Fibroblast of mammary gland (primary cell): ENCODE measurements at regions not wholly inside any gene's neighbourhood (a gene's known extent, or its start where the extent isn't known, plus 50 kb on each side); places are given as distances from the start of the nearest gene placed in this dataset.

Experiments
- DNase-seq: peaks from one replicate; pipeline ENCODE4 v3.0.0-alpha.2; 2010; ENCODE audit warnings: low read depth
- H3K4me3 ChIP-seq: 2 replicates; pipeline ENCODE4 v1.5.1; 2011; ENCODE audit warnings: low read depth, mild to moderate bottlenecking, low read length, moderate library complexity; ENCODE audit not compliant: control insufficient read depth
- TF ChIP-seq, protein P1 (sequence below): conservative IDR thresholded peaks from 2 replicates; pipeline ENCODE4 v1.5.1; 2011; ENCODE audit warnings: low read depth, low read length, inconsistent platforms; ENCODE audit not compliant: control insufficient read depth, insufficient read depth

DNA sequence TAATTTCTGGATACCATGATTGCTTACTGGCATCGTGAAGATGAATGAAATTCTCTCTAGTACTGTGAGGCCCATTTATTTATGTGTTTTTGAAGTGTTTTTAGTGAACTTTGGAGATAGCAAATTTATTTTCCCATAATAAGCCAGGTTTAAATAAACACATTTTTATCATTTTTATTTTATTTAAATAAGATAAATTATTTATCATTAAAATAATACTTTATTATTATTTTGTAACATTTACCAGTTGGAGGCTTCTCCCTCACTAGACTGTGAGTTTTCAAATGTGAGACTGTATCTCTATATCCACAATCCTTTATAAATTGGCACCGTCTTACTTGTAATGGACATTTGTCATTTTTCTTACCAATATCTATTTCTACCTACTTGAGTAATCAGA, 351.7 kb downstream of the METTL15 start:
- no peak for DNase-seq
- no peak overlapping the region for H3K4me3 ChIP-seq
- TF ChIP-seq, protein P1, sequence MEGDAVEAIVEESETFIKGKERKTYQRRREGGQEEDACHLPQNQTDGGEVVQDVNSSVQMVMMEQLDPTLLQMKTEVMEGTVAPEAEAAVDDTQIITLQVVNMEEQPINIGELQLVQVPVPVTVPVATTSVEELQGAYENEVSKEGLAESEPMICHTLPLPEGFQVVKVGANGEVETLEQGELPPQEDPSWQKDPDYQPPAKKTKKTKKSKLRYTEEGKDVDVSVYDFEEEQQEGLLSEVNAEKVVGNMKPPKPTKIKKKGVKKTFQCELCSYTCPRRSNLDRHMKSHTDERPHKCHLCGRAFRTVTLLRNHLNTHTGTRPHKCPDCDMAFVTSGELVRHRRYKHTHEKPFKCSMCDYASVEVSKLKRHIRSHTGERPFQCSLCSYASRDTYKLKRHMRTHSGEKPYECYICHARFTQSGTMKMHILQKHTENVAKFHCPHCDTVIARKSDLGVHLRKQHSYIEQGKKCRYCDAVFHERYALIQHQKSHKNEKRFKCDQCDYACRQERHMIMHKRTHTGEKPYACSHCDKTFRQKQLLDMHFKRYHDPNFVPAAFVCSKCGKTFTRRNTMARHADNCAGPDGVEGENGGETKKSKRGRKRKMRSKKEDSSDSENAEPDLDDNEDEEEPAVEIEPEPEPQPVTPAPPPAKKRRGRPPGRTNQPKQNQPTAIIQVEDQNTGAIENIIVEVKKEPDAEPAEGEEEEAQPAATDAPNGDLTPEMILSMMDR, result no peak

DNA sequence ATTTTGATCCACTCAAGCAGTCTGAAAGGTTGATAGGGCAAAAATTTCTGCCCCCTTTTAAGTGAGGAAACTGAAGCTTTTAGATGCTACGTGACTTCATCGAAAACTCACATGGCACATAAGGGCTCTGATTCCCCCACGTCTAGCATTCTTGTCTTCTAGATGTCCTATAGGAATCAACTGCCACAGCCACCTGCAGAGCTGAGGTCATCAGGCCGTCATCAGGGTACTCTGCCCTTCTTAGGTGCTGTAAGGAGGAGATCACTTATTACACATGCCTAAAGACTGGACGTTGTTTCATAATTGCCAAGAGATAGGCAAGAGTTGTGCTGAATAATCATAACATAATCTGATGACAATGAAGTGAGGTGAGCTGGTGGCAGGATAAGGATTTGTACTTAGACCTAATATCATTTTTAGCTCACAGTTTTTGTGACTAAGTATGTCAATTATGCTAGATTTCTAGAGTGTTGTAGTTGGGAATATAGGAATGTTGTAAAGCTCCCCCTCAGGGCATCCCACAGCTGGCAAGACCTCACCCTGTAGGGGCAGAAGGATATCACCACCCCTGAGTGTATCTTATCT, 349.4 kb downstream of the METTL15 start:
- TF ChIP-seq, protein P1, result no peak

DNA sequence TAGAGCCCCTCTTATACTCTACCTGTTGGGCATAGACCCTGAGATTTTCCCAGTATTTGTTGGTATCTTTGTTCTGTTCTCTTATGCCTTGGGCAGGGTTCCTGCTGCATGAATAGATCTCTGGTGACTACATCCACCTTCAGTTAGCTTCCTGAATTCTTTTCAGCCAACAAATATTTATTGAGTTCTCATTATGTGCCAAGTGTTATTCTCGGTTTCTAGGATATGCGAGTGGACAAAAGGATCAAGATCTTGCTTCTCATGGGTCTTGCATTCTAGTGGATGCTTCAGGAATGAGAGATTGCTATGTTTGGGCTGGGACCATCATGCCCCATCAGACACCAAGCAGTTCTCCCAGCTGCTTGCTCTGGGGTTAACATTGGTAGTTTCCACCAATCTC, 340.0 kb downstream of the METTL15 start:
- no peak for DNase-seq
- TF ChIP-seq, protein P1, result no peak
- no peak overlapping the region for H3K4me3 ChIP-seq

More for the DNA sequence above, 349.4 kb downstream of the METTL15 start:
- H3K4me3 ChIP-seq, result no peak overlapping the region
- no peak for DNase-seq

DNA sequence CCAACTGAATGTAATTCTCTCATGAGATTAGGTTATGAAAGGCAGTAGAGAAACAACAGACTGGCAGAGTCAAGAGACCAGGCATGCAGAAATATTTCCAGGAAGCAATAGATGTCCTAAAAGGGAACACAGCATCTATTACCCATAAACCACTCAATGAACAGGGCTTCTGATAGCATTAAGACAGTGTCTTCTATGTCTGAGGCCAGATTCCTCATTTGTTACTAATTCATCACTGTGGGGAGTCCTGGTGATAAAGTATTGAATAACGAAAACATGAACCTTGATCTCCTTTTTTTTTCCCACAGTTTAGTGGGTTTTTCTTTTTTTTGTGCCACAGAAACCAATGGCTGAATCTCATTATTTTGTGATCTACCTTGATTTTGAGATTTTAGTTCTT, 339.0 kb downstream of the METTL15 start:
- DNase-seq, result peak; percentile 35
- TF ChIP-seq, protein P1, result no peak
- H3K4me3 ChIP-seq, result no peak overlapping the region

DNA sequence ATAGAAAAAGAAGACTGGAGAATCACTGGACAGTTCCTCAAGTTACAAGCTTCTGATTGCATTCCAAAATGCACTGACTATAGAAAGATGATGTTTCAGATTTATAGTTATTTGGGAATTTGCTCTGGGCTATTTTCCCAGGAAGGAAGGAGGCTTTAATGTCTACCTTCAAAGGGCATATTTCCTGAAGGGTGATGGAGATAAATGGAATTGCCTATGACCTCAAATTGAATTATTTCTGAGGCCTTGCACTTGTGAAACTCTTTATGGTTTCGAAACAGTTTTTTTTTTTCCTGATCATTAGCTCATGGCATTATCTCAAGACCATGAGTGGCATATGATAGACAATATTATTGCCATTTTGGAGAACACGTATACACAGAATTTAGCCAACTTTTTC, 333.9 kb downstream of the METTL15 start:
- H3K4me3 ChIP-seq, result no peak overlapping the region
- peak; percentile 16 for DNase-seq
- TF ChIP-seq, protein P1, result no peak

DNA sequence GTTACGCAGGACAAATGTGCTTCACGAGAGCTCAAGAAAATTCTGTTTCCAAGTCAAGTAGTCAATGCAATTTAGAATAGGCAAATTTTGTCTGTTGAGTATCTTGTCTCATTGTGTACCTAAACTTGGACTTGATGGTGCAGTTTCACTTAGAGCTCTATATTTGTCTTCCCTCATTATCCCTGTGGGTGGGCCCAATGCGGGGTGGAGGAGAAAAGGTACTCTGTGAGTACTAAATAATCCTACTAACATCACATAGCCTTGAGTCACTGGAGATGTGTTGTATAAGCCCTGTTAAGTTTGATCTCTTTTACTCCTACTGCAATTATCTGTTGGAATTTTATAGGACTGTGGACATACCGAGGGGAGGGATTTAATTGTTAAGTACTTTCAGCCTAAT, 331.2 kb downstream of the METTL15 start:
- no peak overlapping the region for H3K4me3 ChIP-seq
- TF ChIP-seq, protein P1, result no peak
- DNase-seq, result no peak

DNA sequence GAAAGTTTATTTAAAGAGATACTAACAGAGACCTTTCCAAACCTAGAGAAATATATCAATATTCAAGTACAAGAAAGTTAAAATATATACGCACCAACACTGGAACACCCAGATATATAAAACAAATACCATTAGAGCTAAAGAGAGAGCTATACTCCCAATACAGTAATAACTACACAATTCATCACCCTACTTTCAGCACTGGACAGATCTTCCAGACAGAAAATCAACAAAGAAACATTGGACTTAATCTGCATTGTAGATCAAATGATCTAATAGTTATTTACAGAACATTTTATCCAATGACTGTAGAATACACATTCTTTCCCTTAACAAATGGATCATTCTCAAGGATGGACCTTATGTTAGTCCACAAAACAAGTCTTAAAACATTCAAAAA, 311.9 kb downstream of the METTL15 start:
- no peak for DNase-seq

More for the DNA sequence above, 311.9 kb downstream of the METTL15 start:
- no peak overlapping the region for H3K4me3 ChIP-seq
- TF ChIP-seq, protein P1, result no peak
